SK-N-MC (cell line): ENCODE measurements at regions not wholly inside any gene's neighbourhood (a gene's known extent, or its start where the extent isn't known, plus 50 kb on each side); places are given as distances from the start of the nearest gene placed in this dataset.

ENCODE experiments used
- DNase-seq: peaks from one replicate; pipeline ENCODE4 v3.0.0-alpha.2; 2011; ENCODE audit warnings: low read depth, low spot score
- H3K27ac ChIP-seq: fragments of 200-600 bp; sonication (generic); 2 replicates; pipeline ENCODE4 v1.5.1; 2016; ENCODE audit warnings: mixed run types
- H3K36me3 ChIP-seq: fragments of 200-600 bp; sonication (generic); 2 replicates; pipeline ENCODE4 v1.6.1; 2017; ENCODE audit warnings: antibody characterized with exemption, low read length, mixed read lengths; ENCODE audit not compliant: insufficient read depth
- H3K4me3 ChIP-seq: fragments of 200-600 bp; sonication (generic); 2 replicates; pipeline ENCODE4 v1.5.1; 2016
- H3K9ac ChIP-seq: fragments of 200-600 bp; sonication (generic); 2 replicates; pipeline ENCODE4 v1.8.0; 2017; ENCODE audit warnings: mixed run types, mixed read lengths; ENCODE audit not compliant: insufficient read length
- H3K9me3 ChIP-seq: fragments of 200-600 bp; sonication (generic); 2 replicates; pipeline ENCODE4 v1.6.1; 2017; ENCODE audit warnings: low read depth, mild to moderate bottlenecking, antibody characterized with exemption, low read length, moderate library complexity, mixed read lengths
- EZH2 ChIP-seq: fragments of 200-600 bp; sonication (generic); IDR thresholded peaks from one replicate; pipeline ENCODE4 v1.6.1; 2017; ENCODE audit warnings: antibody characterized with exemption
- FOXP2 ChIP-seq: optimal IDR thresholded peaks from 2 replicates; pipeline ENCODE3; 2011; ENCODE audit warnings: mild to moderate bottlenecking, moderate library complexity; ENCODE audit not compliant: insufficient read depth; ENCODE audit errors: extremely low read length, control extremely low read depth
- POLR2AphosphoS5 ChIP-seq: IDR thresholded peaks from 2 replicates; pipeline ENCODE4 v1.6.1; 2012; ENCODE audit warnings: mild to moderate bottlenecking, low read depth, low read length, borderline replicate concordance

DNA sequence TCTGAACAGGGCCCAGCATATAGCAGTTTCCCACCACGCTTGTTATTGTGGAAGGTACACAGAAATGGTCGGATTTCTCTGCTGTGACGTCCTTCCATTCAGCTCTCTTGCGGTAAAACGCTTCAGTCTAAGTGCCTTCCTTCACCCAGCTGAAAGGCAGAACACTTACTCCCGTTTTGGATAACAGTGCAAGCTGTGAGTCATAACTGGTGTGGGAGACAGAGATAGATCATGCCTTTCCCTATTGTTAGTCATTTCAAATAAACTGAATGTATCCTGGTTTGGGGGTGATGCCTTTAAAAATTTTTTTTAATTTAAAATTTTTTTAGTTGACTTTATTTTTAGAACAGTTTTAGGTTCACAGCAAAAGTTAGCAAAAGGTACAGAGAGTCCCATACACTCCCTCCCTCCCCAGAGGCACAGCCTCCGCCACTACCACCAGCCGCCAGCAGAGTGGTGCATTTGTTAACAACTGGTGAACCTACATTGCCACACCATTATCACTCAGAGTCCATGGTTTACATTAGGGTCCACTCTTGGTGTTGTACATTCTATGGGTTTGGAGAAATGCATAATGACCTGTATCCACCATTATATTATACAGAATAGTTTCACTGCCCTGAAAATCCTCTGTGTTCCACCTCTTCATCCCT is 94.9 kb upstream of the NSMCE3 start:
- TF ChIP-seq POLR2AphosphoS5 (no peak), FOXP2 (no peak), EZH2 (no peak)
- Histone ChIP-seq H3K4me3 (no peak overlapping the region), H3K9ac (no peak overlapping the region), H3K27ac (no peak overlapping the region), H3K36me3 (no peaks in the 10 kb centered on the region), H3K9me3 (no peaks in the 10 kb centered on the region)
- DNase-seq = no peak

DNA sequence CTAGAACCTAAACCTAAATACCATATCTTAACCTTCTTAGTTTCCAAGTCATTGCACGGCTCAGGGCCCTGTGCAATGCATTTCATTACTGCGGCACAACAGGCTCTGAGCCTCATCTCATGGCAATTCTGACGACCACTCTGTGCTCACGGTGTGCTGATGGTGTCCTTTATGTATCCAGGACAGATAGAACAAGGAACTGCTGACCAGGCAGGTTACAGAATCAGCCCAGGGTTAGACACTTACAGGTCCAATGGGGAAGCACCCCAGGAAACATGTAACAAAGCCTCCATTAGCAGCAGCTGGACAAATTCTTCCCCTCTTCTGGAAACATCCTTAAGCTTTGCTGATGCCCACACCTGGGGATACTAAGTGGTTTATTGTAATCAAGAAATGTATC is 91.9 kb upstream of the NSMCE3 start:
- Histone ChIP-seq H3K27ac (no peak overlapping the region), H3K4me3 (no peak overlapping the region), H3K9me3 (no peaks in the 10 kb centered on the region), H3K36me3 (no peaks in the 10 kb centered on the region), H3K9ac (no peak overlapping the region)
- DNase-seq = no peak
- TF ChIP-seq EZH2 = no peak
- no peak for TF ChIP-seq POLR2AphosphoS5
- no peak for TF ChIP-seq FOXP2

DNA sequence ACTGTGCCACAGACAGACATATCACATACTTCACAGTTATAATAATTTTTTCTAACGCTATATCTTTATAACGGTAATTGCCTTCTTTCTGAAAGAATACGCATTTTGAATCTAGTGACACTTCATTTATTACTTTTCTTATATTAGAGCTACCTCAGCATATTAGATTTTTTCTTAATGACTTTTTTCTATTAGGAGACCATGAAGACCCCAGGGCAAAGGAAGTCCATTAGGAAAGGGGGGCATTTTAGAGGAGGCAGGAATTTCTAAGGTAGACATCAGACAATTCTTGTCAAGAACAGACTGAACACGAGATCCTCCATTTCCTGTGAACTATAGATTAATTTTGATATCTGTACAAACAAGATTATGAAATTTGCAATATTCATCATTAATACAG is 90.5 kb upstream of the NSMCE3 start:
- Histone ChIP-seq H3K9me3 (no peaks in the 10 kb centered on the region), H3K36me3 (no peaks in the 10 kb centered on the region)
- TF ChIP-seq EZH2 (no peak), FOXP2 (no peak), POLR2AphosphoS5 (no peak)

DNA sequence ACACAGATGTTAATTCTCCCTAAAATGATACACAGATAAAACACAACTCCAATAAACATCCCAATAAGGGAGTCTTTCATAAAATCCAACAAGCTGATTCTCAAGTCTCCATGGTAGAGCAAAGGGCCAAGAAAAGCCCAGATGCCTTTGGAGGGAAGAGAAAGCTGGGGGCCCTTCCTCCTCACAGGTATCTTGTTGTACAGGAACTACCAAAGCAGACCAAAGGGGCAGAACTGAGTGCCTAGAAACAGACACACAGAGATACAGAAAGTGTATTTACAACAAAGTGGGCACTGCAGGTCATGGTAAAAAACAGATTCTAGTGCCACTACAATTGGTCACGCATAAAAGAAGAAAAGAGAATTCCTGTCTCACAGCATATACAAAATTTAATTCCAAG is 87.2 kb upstream of the NSMCE3 start:
- no peak for TF ChIP-seq POLR2AphosphoS5
- TF ChIP-seq FOXP2 = no peak
- TF ChIP-seq EZH2 = no peak
- no peak overlapping the region for H3K4me3 ChIP-seq

More for the DNA sequence above, 90.5 kb upstream of the NSMCE3 start:
- no peak overlapping the region for H3K4me3 ChIP-seq
- no peak overlapping the region for H3K27ac ChIP-seq
- no peak for DNase-seq
- no peak overlapping the region for H3K9ac ChIP-seq

DNA sequence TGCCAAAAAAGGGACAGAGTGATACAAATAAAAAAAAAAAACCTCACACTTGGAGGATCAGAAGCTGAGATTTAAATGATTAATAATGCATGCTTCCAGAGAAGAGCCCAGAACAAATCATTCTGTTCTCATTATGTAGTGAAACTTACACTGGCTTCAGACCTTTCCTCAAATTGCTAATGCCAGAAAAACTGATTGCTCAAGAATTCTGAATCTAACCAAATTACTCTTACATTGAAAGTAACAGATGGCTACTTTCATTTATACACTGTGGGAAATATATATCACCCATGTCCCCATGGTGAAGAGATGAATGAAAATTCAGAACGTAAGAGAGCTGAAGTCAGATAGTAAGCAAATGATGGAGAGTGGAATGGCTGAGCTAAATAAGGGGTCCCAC is 85.9 kb upstream of the NSMCE3 start:
- Histone ChIP-seq H3K27ac (no peak overlapping the region), H3K9me3 (no peaks in the 10 kb centered on the region), H3K4me3 (no peak overlapping the region), H3K9ac (no peak overlapping the region), H3K36me3 (no peaks in the 10 kb centered on the region)
- DNase-seq = no peak
- TF ChIP-seq EZH2 (no peak), FOXP2 (no peak), POLR2AphosphoS5 (no peak)

More for the DNA sequence above, 87.2 kb upstream of the NSMCE3 start:
- Histone ChIP-seq H3K9me3 (no peaks in the 10 kb centered on the region), H3K9ac (no peak overlapping the region), H3K36me3 (no peaks in the 10 kb centered on the region), H3K27ac (no peak overlapping the region)
- no peak for DNase-seq

DNA sequence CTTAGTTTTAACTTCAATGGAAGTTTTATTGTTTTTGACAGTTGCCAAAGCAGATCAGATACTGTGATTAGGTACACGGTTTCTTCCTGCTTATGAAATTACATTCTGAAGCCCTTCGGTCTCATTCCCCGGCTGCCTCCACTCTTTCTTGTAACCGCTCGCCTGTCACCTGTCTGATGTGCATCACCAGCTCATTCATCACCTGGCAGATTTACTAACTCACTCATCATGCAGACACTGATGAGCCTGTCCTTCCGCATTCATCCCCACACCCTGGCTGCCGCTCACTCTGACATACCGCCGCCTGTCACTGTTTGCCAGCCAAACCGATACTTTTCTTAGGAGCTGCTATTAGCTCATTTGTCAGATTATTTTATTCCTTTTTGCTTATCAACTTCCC is 82.8 kb upstream of the NSMCE3 start:
- no peak for DNase-seq
- Histone ChIP-seq H3K27ac (no peak overlapping the region), H3K36me3 (no peaks in the 10 kb centered on the region), H3K9ac (no peak overlapping the region), H3K9me3 (no peaks in the 10 kb centered on the region), H3K4me3 (no peak overlapping the region)
- TF ChIP-seq POLR2AphosphoS5 (no peak), FOXP2 (no peak), EZH2 (no peak)

DNA sequence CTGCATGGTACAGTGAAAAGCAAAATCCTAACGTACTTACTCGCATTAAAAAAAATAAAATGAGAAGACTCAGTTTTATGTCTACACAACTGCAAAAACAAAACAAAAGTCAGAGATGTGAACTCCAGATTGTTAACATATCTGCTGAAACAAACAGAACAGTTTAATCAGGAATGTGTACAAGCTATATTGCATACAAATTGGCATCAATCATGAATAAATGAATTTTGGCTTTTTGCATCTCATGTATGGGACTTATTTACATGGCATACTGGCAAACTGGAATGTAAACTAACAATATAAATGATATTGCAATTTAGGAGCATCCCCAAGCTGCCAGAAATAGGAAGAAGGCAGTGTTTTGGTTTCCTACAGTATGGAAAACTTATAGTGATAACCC is 79.6 kb upstream of the NSMCE3 start:
- no peak for TF ChIP-seq FOXP2
- no peak for TF ChIP-seq EZH2
- no peak for TF ChIP-seq POLR2AphosphoS5
- no peak for DNase-seq
- Histone ChIP-seq H3K36me3 (no peaks in the 10 kb centered on the region), H3K4me3 (no peak overlapping the region), H3K9me3 (no peaks in the 10 kb centered on the region), H3K27ac (no peak overlapping the region), H3K9ac (no peak overlapping the region)

DNA sequence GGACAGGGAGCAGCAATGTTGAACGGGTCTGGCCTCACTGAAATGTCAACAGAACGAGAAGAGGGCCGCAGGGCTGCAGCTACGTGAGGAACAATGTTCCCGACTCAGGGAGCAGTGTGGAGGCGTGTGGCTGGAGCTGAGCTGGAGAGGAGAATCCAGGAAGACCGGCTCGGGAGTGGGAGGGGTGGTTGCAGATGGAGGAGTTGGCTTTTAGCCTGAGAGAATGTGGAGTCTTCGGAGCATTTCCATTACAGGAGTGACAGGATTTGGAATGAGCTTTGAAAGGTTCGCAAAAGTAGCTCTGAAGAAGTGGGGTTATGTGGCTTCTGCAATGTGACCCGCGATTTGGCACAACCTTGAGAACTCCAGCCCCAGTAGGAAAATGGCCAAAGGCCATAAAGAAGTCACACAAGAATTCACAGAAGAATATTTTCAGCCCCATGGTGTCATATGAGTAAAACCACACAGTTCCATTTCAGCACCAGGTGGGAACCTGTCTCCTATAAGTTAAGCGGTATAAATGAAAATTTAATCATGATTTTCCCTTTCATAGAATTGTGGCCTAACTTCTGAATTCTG is 78.8 kb upstream of the NSMCE3 start:
- no peak overlapping the region for H3K27ac ChIP-seq
- no peak overlapping the region for H3K4me3 ChIP-seq
- DNase-seq = no peak
- TF ChIP-seq EZH2 = no peak
- TF ChIP-seq POLR2AphosphoS5 = no peak
- TF ChIP-seq FOXP2 = no peak
- no peaks in the 10 kb centered on the region for H3K9me3 ChIP-seq
- H3K36me3 ChIP-seq = no peaks in the 10 kb centered on the region
- H3K9ac ChIP-seq = no peak overlapping the region
